ENCODE measurements at regions not wholly inside any gene's neighbourhood (a gene's known extent, or its start where the extent isn't known, plus 50 kb on each side); places are given as distances from the start of the nearest gene placed in this dataset.
"Not testable (repeated sequence)": the region's sequence is repeated elsewhere in the genome, so short reads cannot be mapped to it uniquely, and the experiment has no call there.

- Mint-ChIP-seq H3K27ac (no peak overlapping the region), H3K4me1 (no peaks in the 10 kb centered on the region), H3K4me3 (no peak overlapping the region), H3K9me3 (peaks cover 11% of the 10 kb centered on the region), H3K36me3 (no peaks in the 10 kb centered on the region)
- DNase-seq (ENCODE audit: low spot score in 2 of 2) (no peak), ATAC-seq (no peak)
These were observed 409.4 kb upstream of the CD180 start for GRCh38 chr5:67605730-67606585.

- no peaks in the 10 kb centered on the region for H3K36me3 Mint-ChIP-seq
- no peaks in the 10 kb centered on the region for H3K4me1 Mint-ChIP-seq
- ATAC-seq (no peak), DNase-seq (ENCODE audit: low spot score in 2 of 2) (no peak)
- H3K27ac Mint-ChIP-seq = no peak overlapping the region
- H3K9me3 Mint-ChIP-seq = no peaks in the 10 kb centered on the region
- no peak overlapping the region for H3K4me3 Mint-ChIP-seq
These were observed 394.9 kb upstream of the CD180 start for GRCh38 chr5:67591491-67591890.

- Mint-ChIP-seq H3K4me3 (no peak overlapping the region), H3K9me3 (no peaks in the 10 kb centered on the region), H3K4me1 (no peaks in the 10 kb centered on the region), H3K27ac (no peak overlapping the region), H3K36me3 (no peaks in the 10 kb centered on the region)
- ATAC-seq (no peak), DNase-seq (ENCODE audit: low spot score in 2 of 2) (no peak)
These were observed 391.8 kb upstream of the CD180 start for GRCh38 chr5:67588389-67588788.

- DNase-seq (ENCODE audit: low spot score in 2 of 2) (no peak), ATAC-seq (peak; percentile 84)
- Mint-ChIP-seq H3K4me1 (no peaks in the 10 kb centered on the region), H3K4me3 (no peak overlapping the region), H3K36me3 (no peaks in the 10 kb centered on the region), H3K9me3 (no peaks in the 10 kb centered on the region), H3K27ac (no peak overlapping the region)
These were observed 384.6 kb upstream of the CD180 start for GRCh38 chr5:67581203-67581602.

- ATAC-seq = no peak
These were observed 381.4 kb upstream of the CD180 start for GRCh38 chr5:67578011-67578410.

GRCh38 chr5:67577424-67577823, 380.8 kb upstream of the CD180 start:
- H3K9me3 Mint-ChIP-seq = peaks cover 15% of the 10 kb centered on the region
- DNase-seq (ENCODE audit: low spot score in 2 of 2) = no peak
- H3K4me1 Mint-ChIP-seq = no peaks in the 10 kb centered on the region
- H3K27ac Mint-ChIP-seq = no peak overlapping the region
- H3K36me3 Mint-ChIP-seq = no peaks in the 10 kb centered on the region
- H3K4me3 Mint-ChIP-seq = no peak overlapping the region
- no peak for ATAC-seq

More at GRCh38 chr5:67578011-67578410, 381.4 kb upstream of the CD180 start:
- peaks cover 14% of the 10 kb centered on the region for H3K9me3 Mint-ChIP-seq
- H3K4me3 Mint-ChIP-seq = no peak overlapping the region
- H3K27ac Mint-ChIP-seq = no peak overlapping the region
- no peak for DNase-seq (ENCODE audit: low spot score in 2 of 2)
- H3K36me3 Mint-ChIP-seq = no peaks in the 10 kb centered on the region
- no peaks in the 10 kb centered on the region for H3K4me1 Mint-ChIP-seq

GRCh38 chr5:67576112-67576511, 379.5 kb upstream of the CD180 start:
- peaks cover 18% of the 10 kb centered on the region for H3K9me3 Mint-ChIP-seq
- no peak for DNase-seq (ENCODE audit: low spot score in 2 of 2)

GRCh38 chr5:67575087-67575486, 378.5 kb upstream of the CD180 start:
- H3K4me1 Mint-ChIP-seq = no peaks in the 10 kb centered on the region
- no peaks in the 10 kb centered on the region for H3K36me3 Mint-ChIP-seq
- peaks cover 18% of the 10 kb centered on the region for H3K9me3 Mint-ChIP-seq
- no peak for ATAC-seq
- no peak overlapping the region for H3K27ac Mint-ChIP-seq
- H3K4me3 Mint-ChIP-seq = no peak overlapping the region
- DNase-seq (ENCODE audit: low spot score in 2 of 2) = no peak

More at GRCh38 chr5:67576112-67576511, 379.5 kb upstream of the CD180 start:
- no peak for ATAC-seq
- H3K4me3 Mint-ChIP-seq = no peak overlapping the region
- H3K27ac Mint-ChIP-seq = no peak overlapping the region
- no peaks in the 10 kb centered on the region for H3K4me1 Mint-ChIP-seq
- H3K36me3 Mint-ChIP-seq = no peaks in the 10 kb centered on the region

- no peak overlapping the region for H3K27ac Mint-ChIP-seq
- ATAC-seq = no peak
- H3K36me3 Mint-ChIP-seq = no peaks in the 10 kb centered on the region
- H3K4me3 Mint-ChIP-seq = no peak overlapping the region
- peaks cover 8% of the 10 kb centered on the region for H3K9me3 Mint-ChIP-seq
- no peak for DNase-seq (ENCODE audit: low spot score in 2 of 2)
- peaks cover 5% of the 10 kb centered on the region for H3K4me1 Mint-ChIP-seq
These were observed 364.7 kb upstream of the CD180 start for GRCh38 chr5:67561151-67561932.

GRCh38 chr5:67552773-67553172, 356.2 kb upstream of the CD180 start:
- Mint-ChIP-seq H3K4me3 (no peak overlapping the region), H3K4me1 (peaks cover 11% of the 10 kb centered on the region), H3K27ac (peak overlapping the region; percentile 15), H3K36me3 (no peaks in the 10 kb centered on the region), H3K9me3 (no peaks in the 10 kb centered on the region)
- no peak for ATAC-seq
- DNase-seq (ENCODE audit: low spot score in 2 of 2) = no peak

GRCh38 chr5:67549947-67550346, 353.3 kb upstream of the CD180 start:
- no peak overlapping the region for H3K4me3 Mint-ChIP-seq
- DNase-seq (ENCODE audit: low spot score in 2 of 2) (no peak), ATAC-seq (no peak)
- no peaks in the 10 kb centered on the region for H3K9me3 Mint-ChIP-seq
- peaks cover 17% of the 10 kb centered on the region for H3K4me1 Mint-ChIP-seq
- no peaks in the 10 kb centered on the region for H3K36me3 Mint-ChIP-seq
- H3K27ac Mint-ChIP-seq = no peak overlapping the region

- ATAC-seq = no peak
- Mint-ChIP-seq H3K4me1 (peaks cover 17% of the 10 kb centered on the region), H3K4me3 (no peak overlapping the region), H3K27ac (no peak overlapping the region), H3K36me3 (no peaks in the 10 kb centered on the region), H3K9me3 (no peaks in the 10 kb centered on the region)
- no peak for DNase-seq (ENCODE audit: low spot score in 2 of 2)
These were observed 352.7 kb upstream of the CD180 start for GRCh38 chr5:67549296-67549618.

- no peaks in the 10 kb centered on the region for H3K36me3 Mint-ChIP-seq
- peaks cover 17% of the 10 kb centered on the region for H3K4me1 Mint-ChIP-seq
- ATAC-seq (no peak), DNase-seq (ENCODE audit: low spot score in 2 of 2) (no peak)
- peak overlapping the region; percentile 27 for H3K4me3 Mint-ChIP-seq
- H3K27ac Mint-ChIP-seq = peak overlapping the region; percentile 24
- H3K9me3 Mint-ChIP-seq = no peaks in the 10 kb centered on the region
These were observed 352.1 kb upstream of the CD180 start for GRCh38 chr5:67548520-67549295.

GRCh38 chr5:67547682-67548081, 351.1 kb upstream of the CD180 start:
- Mint-ChIP-seq H3K4me1 (peaks cover 17% of the 10 kb centered on the region), H3K27ac (peak overlapping the region; percentile 24), H3K9me3 (no peaks in the 10 kb centered on the region), H3K36me3 (no peaks in the 10 kb centered on the region), H3K4me3 (peak overlapping the region; percentile 27)
- ATAC-seq = no peak
- no peak for DNase-seq (ENCODE audit: low spot score in 2 of 2)

GRCh38 chr5:67544942-67545341, 348.3 kb upstream of the CD180 start:
- not testable (repeated sequence) for H3K27ac Mint-ChIP-seq; H3K9me3 Mint-ChIP-seq; H3K36me3 Mint-ChIP-seq; ATAC-seq; DNase-seq (ENCODE audit: low spot score in 2 of 2); H3K4me3 Mint-ChIP-seq
- peaks cover 17% of the 10 kb centered on the region for H3K4me1 Mint-ChIP-seq
